GM18526 (cell line): ENCODE measurements at regions not wholly inside any gene's neighbourhood (a gene's known extent, or its start where the extent isn't known, plus 50 kb on each side); places are given as distances from the start of the nearest gene placed in this dataset.

Experiments
- POLR2A ChIP-seq: IDR thresholded peaks from 3 replicates; pipeline ENCODE4 v1.6.1; 2011; ENCODE audit not compliant: insufficient read length; ENCODE audit errors: extremely low read depth

DNA sequence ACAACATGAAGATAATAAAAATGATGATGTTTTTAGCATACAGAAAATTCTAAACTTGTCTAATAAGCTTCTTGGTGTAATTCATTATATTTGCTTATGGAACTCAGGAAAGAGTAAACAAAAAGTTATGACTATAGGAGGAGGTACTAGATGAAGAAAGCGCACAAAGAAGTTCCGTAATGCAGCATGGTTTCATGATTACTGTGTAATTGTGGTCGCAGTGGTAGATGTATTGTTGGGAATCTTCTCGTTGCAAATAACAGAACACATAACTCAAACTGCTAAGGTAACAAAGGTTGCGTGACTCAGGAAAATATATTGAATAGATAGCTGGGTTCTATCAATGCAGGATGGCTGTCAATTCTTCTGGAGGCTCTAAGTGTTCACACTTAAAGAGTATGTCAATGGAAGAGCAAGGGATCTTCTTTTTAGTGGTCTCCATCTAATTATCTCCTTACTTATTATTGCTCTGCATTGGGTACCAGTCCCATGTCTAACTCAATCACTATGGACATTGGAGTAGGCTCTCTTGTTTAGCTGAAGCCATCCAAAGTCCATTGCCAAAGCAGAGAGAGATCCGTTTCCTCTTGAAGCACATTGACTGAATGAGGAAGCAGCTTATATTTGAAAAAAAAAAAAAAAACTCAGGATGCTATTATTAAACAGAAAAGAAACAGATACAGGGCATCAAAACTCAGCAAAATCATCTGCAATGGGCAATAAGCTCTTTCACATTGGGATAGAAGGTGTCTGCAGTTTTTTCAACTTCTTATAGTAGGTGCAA is 283.4 kb upstream of the ATP2B1 start:
- TF ChIP-seq POLR2A: no peak

DNA sequence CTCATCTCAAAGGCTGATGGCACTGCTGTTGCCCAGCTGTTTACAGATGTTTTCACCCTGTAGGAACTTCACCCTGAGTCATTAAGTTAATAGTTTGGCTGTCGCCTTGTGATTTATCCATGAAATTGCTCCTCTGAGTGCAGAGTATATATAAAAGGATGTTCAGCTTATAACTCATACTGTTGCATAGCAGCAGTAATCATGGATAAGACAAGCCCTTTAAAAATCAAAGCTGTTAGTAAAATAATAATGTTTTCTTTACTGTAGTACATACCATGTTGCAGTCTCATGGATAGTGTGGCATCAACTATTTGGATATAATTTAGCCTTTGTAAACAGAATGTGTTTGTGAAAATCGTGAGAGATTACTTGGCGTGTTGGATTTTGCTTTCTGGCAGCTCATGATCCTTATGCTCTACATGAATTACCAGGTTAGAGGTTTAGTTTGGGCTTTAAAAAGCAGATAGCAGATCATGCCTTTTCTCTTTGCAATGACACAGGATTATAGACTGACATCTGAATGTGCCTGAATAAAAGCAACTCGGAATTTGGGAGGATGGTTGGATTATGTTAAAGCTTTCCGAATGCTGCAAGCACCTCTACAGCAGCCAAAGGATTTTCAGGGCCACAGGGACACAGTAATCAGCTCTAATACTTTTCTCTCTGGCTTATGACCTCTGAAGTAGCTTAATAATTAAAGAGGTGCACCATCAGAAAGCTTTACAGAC is 279.7 kb upstream of the ATP2B1 start:
- TF ChIP-seq POLR2A: no peak

DNA sequence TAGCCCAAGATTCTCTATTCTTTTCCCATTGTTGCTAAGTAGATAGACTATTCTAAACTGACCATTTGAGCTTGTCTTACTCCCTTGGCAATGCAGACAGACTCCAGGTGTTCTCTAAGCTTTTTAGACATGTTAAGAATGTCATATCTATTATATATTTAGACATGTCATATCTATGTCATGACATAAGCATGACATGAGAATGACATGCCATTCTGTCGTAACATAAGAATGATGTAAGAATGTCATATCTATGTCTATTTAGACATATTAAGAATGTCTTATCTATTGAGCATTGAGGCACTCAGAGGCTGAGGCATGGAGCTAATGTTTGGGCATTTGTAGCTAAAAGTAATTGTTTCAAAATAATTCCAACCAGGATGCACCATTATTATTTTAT is 277.3 kb upstream of the ATP2B1 start:
- TF ChIP-seq POLR2A: no peak

DNA sequence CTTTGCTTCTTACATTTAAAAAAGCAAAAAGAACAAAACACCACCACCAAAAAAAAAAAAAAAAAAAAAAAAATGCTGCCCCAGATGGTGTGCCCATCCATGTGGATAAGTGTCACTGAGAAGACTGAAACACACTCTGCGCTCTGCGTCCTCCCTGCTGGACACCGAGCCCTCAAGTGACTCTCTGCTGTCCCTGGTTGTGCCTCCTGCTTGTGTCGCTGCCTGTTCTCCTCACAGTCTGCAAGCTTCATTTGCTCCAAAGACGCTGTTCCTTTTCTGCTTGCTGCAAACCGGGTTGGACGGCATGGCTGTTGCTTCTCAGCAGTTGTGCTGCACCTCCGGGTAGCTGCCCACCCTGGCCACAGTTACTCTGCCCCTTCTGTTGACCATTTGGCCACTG is 276.2 kb upstream of the ATP2B1 start:
- no peak for TF ChIP-seq POLR2A

DNA sequence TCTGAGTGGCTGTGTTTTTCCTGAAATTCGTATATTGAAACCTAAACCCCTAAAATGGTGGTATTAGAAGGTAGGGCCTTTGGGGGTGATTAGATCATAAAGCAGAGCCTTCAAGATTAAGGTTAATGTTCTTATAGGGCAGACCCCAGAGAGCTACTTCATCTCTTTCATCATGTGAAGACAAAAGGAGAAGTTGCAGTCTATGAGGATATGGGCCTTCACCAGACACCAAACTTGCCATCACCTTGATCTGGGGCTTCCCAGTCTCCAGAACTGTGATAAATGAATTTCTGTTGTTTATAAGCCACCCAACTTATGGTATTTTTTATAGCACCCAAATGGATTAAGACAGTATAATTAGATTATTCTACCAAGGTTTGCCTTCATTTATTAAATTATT is 275.0 kb upstream of the ATP2B1 start:
- no peak for TF ChIP-seq POLR2A

DNA sequence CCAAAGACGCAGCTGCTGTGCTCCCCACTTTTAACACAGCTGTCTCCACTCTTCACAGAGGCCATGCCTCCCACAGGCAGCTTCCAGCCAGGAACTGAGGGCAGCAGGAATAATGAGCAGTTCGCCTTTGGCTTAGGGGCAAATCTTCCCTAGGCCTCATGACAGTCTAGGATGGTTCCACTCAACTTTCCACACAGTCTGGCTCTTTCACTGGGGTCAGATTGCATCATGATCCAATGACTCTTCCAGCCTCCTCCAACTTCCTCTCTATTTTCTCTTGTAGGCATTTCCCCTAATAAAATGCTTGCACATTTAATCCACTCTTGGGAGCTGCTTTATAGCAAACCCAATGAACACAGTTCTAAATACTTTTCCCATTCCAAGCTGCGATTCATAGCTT is 271.6 kb upstream of the ATP2B1 start:
- no peak for TF ChIP-seq POLR2A

DNA sequence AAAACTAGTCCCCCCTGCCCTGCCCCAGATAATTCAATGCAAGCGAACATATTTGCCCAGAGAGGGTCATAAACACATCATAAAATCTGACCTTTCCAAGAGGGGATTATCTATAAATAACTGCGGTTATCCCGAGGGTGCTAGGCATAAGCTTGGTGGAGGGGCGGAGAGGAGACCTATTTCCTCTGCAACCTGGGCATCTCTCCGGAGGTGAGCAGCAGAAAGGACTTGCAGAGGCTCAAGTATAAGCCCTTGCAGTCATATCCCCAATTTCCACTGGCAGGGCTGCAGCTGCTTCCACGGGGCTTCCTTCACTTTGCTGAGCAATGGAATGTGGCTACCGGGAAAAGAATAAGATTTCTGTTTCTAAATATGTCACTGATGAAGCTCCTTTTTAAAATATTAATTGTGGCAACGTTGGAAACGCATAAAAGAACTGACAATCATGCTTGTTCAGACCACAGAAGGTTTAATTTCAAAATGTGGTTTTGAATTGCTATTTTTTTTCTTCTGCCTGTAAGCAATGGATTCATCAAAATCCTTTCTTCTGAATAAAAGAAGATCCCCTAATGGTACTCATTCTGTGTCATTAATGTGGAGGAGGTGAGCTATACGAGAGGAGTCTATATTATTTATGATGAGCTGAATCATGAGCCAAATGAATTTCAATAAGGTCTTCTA is 268.9 kb upstream of the ATP2B1 start:
- TF ChIP-seq POLR2A: no peak

DNA sequence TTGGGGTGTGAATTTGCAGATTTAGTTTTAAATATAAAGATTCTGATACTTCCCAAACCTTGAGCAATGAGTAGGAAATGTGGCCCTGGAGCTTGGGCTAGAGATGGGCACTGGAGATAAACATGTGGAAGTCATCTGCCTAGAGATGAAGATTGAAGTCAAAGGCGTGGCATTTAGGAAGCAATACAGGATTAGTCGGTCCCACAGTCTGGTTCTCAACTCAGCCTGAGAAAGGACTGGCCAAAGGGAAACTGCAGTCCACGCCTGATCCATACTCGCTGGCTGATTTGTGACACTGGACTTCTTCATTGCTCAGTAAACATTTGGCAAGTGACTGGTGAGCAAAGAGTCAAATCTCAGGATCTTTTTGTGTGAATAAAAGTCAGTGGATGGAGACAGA is 268.2 kb upstream of the ATP2B1 start:
- TF ChIP-seq POLR2A: no peak

DNA sequence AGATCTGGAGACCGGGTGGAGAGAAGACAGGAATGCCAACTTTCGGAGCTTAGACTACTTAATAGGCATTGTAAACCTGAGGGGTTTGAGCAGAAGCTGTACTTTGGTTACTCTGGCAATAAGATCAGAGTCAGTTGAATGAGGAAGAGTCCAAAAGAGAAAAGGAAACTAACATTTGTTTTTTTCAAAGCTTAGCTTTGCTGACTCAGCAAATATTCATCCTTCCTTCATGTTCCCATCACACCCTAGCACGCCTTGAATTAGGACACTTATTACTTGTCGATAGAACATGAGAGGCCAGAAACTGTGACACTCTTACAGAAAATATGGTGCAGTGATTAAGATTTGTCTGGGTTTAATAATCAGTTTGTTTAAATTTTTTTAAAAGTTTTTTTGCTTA is 266.9 kb upstream of the ATP2B1 start:
- TF ChIP-seq POLR2A: no peak

DNA sequence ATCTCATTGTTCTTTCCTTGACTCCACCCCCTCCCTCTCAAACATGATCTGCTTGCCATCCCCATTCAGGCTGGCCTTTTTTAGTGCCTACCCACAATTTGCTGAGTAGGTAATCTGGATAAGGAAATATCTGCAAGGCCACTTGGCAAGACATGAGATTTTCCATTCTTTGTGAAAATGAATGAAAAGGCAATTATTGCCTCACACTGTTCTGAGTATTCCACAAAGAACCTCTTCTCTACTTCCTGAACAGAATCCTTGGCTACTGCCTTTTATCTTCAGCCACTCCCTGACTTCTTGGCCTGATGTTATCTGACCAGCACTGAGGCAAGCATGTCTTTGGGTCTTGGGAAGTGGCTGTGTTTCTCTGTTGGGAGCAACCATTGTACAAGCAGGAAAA is 263.2 kb upstream of the ATP2B1 start:
- TF ChIP-seq POLR2A: no peak

DNA sequence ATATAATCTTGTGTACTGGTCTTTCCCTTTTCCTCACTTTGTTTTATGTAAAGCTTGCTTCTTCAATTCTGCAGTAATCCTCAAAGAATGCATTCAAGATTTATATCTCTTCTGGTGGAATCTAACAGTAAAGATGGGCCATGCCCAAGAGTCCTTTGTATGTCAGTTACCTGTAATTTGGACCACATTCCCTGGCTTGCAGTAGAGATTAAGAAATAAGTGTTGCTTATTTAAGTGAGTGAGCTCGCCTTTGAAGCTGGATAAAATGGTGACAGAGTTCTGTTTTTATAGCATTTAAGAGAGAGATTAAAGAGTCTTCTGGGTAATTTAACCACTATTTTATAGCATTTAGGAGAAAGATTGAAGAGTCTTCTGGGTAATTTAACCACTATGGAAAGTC is 262.1 kb upstream of the ATP2B1 start:
- TF ChIP-seq POLR2A: no peak

DNA sequence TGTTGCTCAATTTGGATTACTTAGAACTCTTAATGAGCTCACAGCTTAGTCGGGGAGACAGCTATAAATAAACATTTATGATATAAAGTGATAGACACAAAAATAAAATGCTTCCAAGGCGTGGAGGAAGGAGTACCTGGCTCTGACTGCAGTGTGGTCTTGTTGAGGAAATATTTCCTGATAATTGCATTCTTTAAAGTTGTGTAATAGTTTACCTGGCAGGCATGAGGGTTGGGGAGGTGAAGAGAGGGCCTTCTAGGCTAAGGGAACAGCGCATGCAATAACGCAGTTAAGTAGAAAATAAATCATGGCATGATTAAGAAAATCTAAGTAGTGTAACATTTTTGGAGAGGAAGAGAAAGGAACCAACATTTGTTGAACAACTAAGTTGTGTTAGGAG is 260.5 kb upstream of the ATP2B1 start:
- no peak for TF ChIP-seq POLR2A

DNA sequence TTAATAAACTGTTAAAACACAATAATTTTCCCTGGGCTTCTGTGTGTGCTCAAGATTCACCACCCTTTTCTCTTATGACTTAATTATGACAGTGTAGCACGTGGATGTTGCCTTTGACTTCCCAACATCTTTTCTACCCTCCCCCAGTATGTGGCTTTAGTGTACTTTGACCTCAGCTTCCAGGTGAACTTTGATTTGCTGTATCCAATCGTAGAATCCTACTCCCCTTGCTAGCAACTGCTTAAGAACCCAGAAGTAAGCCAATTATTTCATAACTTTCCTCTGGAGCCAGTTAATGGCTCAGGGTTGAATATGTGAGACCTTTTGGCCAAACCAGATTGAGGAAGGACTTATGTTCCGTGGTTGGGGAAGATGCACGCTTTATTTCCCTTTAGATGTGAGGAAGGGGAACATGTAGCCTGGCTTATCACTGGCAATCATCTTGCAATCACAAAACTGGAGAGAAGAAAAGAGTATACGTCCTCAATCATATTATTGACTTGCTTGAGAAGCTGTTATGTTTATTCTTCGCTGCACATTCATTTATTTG is 259.6 kb upstream of the ATP2B1 start:
- no peak for TF ChIP-seq POLR2A

DNA sequence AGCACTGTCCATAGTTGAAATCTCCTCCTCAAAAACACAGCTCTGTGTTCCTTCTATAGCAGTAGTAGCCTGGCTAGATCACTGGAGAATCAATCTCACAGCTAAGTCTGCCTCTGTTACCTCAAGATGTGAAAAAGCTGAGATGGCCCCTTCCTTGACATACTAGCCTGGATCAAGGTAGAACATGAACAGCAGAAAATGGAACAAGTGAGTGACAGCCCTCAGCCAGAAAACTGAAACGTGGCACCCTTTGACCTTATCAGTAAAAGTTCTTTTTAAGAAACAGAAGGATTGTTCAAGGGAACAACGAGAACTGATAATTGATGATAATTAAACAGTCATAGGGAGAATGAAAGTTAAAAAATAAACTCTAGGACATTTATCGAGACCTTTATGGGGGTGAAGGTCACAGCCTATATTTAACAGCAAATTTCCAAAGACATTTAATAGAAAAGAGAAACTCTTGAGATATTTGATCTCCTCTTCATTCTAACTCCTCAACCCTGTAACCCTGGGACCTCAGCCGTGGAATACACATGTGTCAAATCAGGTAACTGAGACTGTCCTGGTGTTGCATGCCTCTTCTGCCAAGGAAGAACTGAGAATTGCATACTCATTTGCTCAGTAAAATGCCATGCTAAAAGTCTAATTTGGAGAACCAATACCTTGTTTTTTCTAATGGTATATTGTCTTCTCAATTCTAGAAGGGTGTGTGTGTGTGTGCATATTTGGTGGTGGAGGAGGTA is 258.0 kb upstream of the ATP2B1 start:
- TF ChIP-seq POLR2A: no peak

DNA sequence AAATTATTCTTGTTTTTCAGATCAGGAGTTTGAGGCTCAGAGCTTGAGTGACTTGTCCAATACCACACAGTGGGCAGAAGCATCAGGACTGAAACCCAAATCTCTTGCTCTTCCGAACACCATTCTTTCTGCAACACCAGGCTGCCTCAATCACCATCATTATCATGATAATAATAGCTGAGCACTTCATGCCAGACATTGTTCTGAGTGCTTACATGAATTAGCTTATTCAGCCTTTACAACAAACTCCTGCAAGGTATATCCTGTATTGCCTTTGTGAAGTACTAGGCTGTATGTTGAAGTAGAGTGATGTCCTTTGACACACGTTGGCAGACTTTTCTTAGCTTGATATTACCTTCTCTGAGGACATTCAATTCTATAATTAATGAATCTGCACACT is 257.4 kb upstream of the ATP2B1 start:
- TF ChIP-seq POLR2A: no peak
